Urothelium cell line (cell line): ENCODE measurements at regions not wholly inside any gene's neighbourhood (a gene's known extent, or its start where the extent isn't known, plus 50 kb on each side); places are given as distances from the start of the nearest gene placed in this dataset.

Experiments
- DNase-seq: peaks from one replicate; pipeline ENCODE4 v3.0.0; 2011; ENCODE audit warnings: low spot score, mixed read lengths
- FAIRE-seq: peaks from 2 replicates; lab custom pipeline; 2011; peaks lifted over from hg19 to GRCh38; lab: Jason Lieb, UNC

GRCh38 chr17:77698903-77699623 lies 259.4 kb upstream of the TNRC6C start:
- DNase-seq (no peak), FAIRE-seq (peak; percentile 52)

DNA sequence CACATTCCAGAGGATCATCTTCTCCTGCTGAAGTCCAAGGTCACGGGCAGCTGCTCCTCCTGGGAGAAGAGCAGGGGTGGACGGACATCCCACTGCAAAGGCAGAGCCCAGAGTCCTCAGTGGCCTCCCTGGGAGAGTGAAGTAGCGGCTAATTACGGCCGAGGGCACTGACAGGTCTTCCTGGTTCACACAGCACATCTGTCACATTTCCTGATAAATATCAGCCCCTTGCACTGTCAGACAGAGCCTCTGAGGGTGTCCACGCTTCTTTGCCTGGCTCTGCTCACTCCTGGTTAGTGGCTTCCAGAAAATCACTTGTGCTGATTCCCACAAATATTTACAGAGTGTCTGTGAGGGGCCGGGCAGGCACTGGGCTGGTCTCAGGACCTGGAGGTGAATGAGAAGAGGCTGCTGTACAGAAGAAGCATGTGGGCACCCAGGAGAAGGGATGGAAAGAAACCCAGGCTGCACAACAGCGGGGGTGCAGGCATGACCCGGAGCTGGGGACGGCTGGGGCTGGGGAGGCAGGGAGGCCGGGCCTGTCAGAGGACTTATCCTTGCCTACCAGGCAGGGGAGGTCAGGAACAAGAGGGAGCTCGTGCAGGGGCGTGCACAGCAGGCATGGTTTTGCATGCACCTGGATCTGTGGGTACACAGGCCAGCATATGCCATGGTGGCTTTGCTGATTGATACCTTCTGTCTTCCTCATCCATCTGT lies 258.2 kb upstream of the TNRC6C start:
- peak; percentile 82 for FAIRE-seq
- no peak for DNase-seq

DNA sequence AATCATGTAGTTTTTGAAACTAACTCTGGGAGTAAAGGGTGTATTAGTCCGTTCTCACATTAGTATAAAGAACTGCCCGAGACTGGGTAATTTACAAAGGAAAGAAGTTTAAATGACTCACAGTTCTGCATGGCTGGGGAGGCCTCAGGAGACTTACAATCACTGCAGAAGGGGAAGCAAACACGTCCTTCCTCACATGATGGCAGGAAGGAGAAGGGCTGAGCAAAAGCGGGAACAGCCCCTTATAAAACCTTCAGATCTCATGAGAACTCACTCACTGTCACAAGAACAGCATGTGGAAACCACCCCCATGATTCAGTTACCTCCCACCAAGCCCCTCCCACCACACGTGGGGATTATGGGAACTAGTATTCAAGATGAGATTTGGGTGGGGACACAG lies 256.5 kb upstream of the TNRC6C start:
- FAIRE-seq (no peak), DNase-seq (no peak)

DNA sequence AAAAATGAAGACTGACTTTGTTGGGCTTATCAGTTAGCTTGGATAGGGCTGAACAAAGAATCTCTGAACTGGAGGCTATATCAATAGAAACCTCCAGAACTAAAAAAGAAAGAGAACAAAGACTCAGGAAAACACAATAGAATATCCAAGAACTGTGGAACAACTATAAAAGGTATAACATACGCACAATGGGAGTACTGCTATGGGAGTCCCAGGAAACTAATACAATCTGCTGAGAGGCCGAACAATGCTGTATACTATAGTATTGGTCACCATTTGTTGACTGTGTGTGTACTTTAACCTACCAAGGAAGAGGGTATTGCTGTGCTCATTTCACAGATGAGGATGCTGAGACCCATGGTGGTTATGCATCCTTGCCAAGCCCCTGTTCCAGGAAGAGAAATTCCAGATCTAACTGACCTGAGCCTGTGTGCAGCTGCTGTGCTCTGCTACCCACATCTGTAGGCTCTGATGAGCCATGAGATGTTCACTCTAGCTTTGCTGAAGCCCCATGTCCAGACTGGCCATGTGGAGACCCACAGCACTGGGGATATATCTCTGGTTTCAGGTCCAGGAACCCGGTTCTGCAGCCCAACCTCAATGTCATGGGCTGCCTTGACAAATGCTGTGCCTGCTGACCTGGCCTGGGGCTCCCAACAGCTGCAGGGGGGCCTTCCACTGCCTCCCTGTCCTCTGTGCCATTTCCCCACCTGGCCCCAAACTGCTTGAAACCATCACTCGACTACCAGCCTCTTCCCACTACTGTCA lies 254.3 kb upstream of the TNRC6C start:
- DNase-seq, result no peak
- peak; percentile 5 for FAIRE-seq

DNA sequence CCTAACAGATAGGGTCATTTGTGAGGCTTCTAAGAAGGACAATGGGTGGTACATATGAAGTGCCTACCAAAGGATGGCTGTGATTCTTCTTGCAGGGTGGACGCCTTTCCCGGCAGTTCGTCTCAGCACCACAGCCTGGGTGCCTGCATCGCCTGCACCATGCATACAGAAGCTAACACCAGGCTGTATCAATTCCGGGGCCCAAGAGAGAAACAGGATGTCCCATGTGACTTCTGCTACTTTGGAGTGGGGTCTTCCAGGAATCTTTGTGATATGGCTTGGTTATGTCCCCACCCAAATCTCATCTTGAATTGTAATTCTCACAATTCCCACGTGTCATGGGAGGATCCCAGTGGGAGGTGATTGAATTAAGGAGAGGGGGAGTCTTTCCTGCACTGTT lies 251.6 kb upstream of the TNRC6C start:
- no peak for FAIRE-seq
- DNase-seq, result no peak

- FAIRE-seq, result no peak
Measured at GRCh38 chr17:77707546-77707945, 251.0 kb upstream of the TNRC6C start.

GRCh38 chr17:77708049-77708448 lies 250.5 kb upstream of the TNRC6C start:
- DNase-seq (no peak), FAIRE-seq (no peak)

More at GRCh38 chr17:77707546-77707945, 251.0 kb upstream of the TNRC6C start:
- DNase-seq, result no peak

GRCh38 chr17:77708936-77709335 lies 249.6 kb upstream of the TNRC6C start:
- FAIRE-seq (no peak), DNase-seq (no peak)

DNA sequence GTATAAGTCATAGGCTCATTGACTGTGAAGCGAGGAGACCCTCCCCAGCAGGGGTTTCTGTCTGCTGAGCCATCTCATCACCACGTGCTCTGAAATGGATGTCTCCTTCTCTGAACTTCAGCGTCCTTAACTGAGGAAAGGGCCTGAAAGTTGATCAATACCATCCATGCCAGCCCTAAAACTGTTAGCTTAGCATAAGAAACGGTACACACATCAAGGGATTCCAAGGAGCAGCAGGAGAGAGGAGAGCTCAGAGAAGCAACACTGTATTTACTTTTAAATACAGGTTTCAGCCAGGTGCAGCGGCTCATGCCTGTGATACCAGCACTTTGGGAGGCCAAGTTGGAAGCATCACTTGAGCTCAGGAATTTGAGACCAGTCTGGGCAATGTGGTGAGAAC lies 248.9 kb upstream of the TNRC6C start:
- DNase-seq, result no peak
- no peak for FAIRE-seq

GRCh38 chr17:77712578-77712977 lies 245.9 kb upstream of the TNRC6C start:
- FAIRE-seq (no peak), DNase-seq (no peak)

GRCh38 chr17:77716289-77716926 lies 242.1 kb upstream of the TNRC6C start:
- DNase-seq, result no peak
- FAIRE-seq, result no peak

GRCh38 chr17:77717941-77718668 lies 240.4 kb upstream of the TNRC6C start:
- FAIRE-seq (no peak), DNase-seq (no peak)

DNA sequence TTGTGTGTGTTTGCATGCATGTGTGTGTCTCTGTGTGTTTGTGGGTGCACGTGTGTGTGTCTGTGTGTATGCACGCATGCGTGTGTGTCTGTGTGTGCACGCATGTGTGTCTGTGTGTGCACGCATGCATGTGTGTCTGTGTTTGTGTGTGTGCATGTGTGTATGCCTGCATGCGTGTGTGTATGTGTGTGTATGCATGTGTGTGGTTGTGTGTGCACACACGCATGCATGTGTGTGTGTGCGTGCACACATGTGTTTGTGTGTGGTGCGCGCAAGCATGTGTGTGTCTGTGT lies 239.9 kb upstream of the TNRC6C start:
- DNase-seq, result no peak
- peak; percentile 99 for FAIRE-seq

DNA sequence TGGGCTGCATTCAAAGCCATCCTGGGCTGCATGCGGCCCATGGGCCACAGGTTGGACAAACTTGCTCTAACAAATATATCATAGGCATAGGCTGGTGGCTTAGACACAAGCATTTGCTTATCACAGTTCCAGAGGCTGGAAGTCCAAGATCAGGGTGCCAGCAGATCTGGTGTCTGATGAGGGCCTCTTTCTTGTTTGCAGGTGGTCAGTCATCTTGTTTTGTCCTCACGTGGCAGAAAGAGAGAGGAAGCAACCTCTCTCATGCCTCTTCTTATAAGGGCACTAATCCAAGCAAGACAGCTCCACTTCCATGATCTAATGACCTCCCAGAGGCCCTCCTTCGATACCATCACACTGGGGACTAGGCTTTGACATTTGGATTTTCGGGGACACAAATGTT lies 238.7 kb upstream of the TNRC6C start:
- DNase-seq, result no peak
- no peak for FAIRE-seq

GRCh38 chr17:77720946-77721845 lies 237.3 kb upstream of the TNRC6C start:
- no peak for FAIRE-seq
- no peak for DNase-seq

DNA sequence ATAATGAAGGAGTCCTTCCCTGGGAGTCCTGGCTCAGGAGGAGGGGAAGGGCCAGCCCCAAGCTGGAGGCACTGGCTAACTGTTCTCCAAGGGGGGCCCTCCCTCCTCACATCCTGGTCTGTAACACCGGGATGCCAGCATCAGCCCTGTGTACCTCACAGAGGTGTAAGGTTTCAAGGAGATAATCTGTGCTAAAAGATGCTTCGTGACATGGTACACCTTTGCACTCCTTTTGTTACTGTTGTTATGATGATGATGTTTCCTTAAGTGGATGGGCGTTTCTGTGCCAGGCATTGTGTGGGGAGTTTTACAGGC lies 236.7 kb upstream of the TNRC6C start:
- FAIRE-seq (no peak), DNase-seq (no peak)

GRCh38 chr17:77722366-77722765 lies 236.1 kb upstream of the TNRC6C start:
- no peak for FAIRE-seq
- DNase-seq, result no peak

DNA sequence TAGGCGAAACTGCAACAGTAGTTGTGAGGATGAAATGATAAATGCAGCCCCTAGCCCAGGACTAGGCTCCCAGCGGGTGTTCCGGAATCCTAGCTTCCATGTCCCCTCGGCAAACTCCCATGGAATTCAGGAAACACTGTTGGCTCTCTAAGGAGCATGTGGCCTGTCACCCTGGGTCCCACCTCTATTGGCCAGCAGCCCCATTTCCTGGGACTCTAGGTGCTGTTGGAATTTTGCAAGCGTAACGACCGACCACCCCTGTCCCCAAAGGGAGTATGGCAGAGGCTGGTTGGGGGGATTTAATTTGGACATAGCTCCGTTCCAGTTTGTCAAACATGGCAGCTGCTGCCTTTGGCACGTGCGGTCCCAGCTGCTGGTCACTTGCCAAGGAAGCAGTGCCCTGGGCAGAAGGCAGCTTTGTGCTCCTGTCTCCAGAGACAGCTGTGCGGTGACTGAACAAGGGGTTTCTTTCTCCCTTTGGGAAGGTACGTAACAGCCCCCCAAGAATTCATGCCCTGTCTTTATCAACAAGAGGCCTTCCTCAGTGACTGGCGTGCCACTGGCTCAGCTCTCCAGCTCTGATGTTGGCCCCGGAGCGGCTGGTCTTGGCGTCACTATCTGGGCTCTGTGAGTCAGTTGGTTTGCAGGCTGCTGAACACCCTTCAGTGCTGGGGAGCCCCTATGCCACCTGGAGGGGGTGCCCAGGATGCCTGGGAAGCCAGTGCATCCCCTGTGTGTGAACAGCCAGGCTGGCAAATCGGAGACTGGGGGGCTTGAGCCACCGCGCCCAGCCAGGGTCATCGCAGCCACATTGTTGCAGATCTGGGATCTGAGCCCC lies 235.2 kb upstream of the TNRC6C start:
- DNase-seq (no peak), FAIRE-seq (no peak)
